OCI-LY1 (cell line): ENCODE measurements at regions not wholly inside any gene's neighbourhood (a gene's known extent, or its start where the extent isn't known, plus 50 kb on each side); places are given as distances from the start of the nearest gene placed in this dataset.

Experiments
- H2AFZ ChIP-seq: fragments of 200-600 bp; sonication (generic), shearing (Covaris generic); 2 replicates; pipeline ENCODE4 v1.6.0; 2014; ENCODE audit warnings: antibody characterized with exemption, mild to moderate bottlenecking, low read length
- H3F3A ChIP-seq: fragments of 200-600 bp; sonication (generic), shearing (Covaris generic); 2 replicates; pipeline ENCODE4 v1.6.0; 2014; ENCODE audit warnings: mild to moderate bottlenecking, antibody characterized with exemption, low read length, moderate library complexity; ENCODE audit not compliant: insufficient read depth
- H3K27ac ChIP-seq: fragments of 200-600 bp; sonication (generic); 2 replicates; pipeline ENCODE4 v1.5.1; 2014; ENCODE audit warnings: low read length, mixed run types, mild to moderate bottlenecking, low read depth; ENCODE audit not compliant: poor library complexity, severe bottlenecking
- H3K27me3 ChIP-seq: fragments of 200-600 bp; sonication (generic); 2 replicates; pipeline ENCODE4 v1.6.0; 2014; ENCODE audit warnings: antibody characterized with exemption, mild to moderate bottlenecking, low read length, moderate library complexity; ENCODE audit not compliant: insufficient read depth
- H3K36me3 ChIP-seq: fragments of 200-600 bp; sonication (generic); 2 replicates; pipeline ENCODE4 v1.6.1; 2014; ENCODE audit warnings: mild to moderate bottlenecking, antibody characterized with exemption, low read length, moderate library complexity, mixed read lengths; ENCODE audit not compliant: insufficient read depth
- H3K4me1 ChIP-seq: fragments of 200-600 bp; sonication (generic); 2 replicates; pipeline ENCODE4 v1.5.1; 2014; ENCODE audit warnings: mild to moderate bottlenecking, low read length, moderate library complexity; ENCODE audit not compliant: insufficient read depth, severe bottlenecking
- H3K4me2 ChIP-seq: fragments of 200-600 bp; sonication (generic), shearing (Covaris generic); 2 replicates; pipeline ENCODE4 v1.6.1; 2014; ENCODE audit warnings: low read length
- H3K4me3 ChIP-seq: fragments of 200-600 bp; sonication (generic); 2 replicates; pipeline ENCODE4 v1.5.1; 2014; ENCODE audit warnings: low read length, low read depth, mild to moderate bottlenecking, mixed read lengths; ENCODE audit not compliant: poor library complexity, severe bottlenecking
- H3K79me2 ChIP-seq: fragments of 200-600 bp; shearing (Covaris generic); 2 replicates; pipeline ENCODE4 v1.6.1; 2016; ENCODE audit warnings: mixed run types, low read length, mixed read lengths; ENCODE audit not compliant: insufficient read depth
- H3K9ac ChIP-seq: fragments of 200-600 bp; sonication (generic), shearing (Covaris generic); 2 replicates; pipeline ENCODE4 v1.6.1; 2014; ENCODE audit warnings: mild to moderate bottlenecking, low read length, mixed read lengths
- H3K9me2 ChIP-seq: fragments of 200-600 bp; sonication (generic), shearing (Covaris generic); 2 replicates; pipeline ENCODE4 v1.6.1; 2014; ENCODE audit warnings: low read depth, mild to moderate bottlenecking, low read length, mixed read lengths
- H3K9me3 ChIP-seq: fragments of 200-600 bp; shearing (Covaris generic); 2 replicates; pipeline ENCODE4 v1.6.1; 2014; ENCODE audit warnings: low read length, mixed read lengths
- H4K20me1 ChIP-seq: fragments of 200-600 bp; sonication (generic), shearing (Covaris generic); 2 replicates; pipeline ENCODE4 v1.6.0; 2016; ENCODE audit warnings: mild to moderate bottlenecking, low read length; ENCODE audit not compliant: insufficient read depth
- EZH2 ChIP-seq: fragments of 200-600 bp; sonication (generic), shearing (Covaris generic); IDR thresholded peaks from 2 replicates; pipeline ENCODE4 v1.8.0; 2017; ENCODE audit warnings: borderline replicate concordance, mixed run types, mild to moderate bottlenecking, antibody characterized with exemption, low read length, moderate library complexity, mixed read lengths
- TF ChIP-seq, protein P1 (sequence below): fragments of 200-600 bp; sonication (generic), shearing (Covaris generic); IDR thresholded peaks from 2 replicates; pipeline ENCODE4 v1.5.1; 2017; ENCODE audit warnings: mild to moderate bottlenecking, antibody characterized with exemption, low read length, moderate library complexity, mixed read lengths

DNA sequence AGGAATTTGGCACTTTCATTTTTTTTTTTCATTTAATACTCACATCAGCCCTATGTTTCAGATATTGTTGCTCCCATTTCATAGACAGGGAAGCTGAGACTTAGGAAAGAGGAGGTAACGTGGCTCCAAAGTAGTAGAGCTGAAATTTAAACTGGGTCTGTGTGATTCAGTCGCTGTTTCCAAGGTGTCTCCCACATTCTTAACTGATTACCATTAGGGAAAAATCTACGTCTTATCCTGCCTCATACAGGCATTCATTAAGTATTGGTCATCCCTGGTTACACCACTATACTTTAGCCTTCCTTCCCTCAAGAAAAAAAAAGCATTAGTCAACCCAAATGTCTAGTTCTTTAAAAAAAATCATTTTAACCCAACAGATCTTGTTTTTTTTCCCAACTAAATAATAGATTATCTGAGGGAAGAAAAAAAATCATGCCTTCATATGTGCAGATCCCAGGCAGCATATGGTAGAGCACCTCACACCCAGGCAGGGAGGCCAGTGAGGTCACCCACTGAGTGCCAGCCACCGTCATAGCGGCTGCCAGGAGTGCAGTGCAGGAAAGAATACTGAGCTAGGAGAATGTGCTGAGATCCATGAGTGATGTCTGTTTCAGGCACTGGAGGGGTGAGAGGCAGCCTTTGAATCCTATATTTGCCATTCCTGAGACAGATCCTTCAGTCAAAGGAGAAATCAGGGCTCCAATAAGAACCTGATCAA, 59.0 kb upstream of the SORCS3 start:
- no peaks in the 10 kb centered on the region for H3K79me2 ChIP-seq
- no peak overlapping the region for H3K9ac ChIP-seq
- H3K9me2 ChIP-seq, result no peaks in the 10 kb centered on the region
- no peaks in the 10 kb centered on the region for H3K9me3 ChIP-seq
- H3K36me3 ChIP-seq, result no peaks in the 10 kb centered on the region
- no peaks in the 10 kb centered on the region for H3K27me3 ChIP-seq
- no peaks in the 10 kb centered on the region for H3K4me1 ChIP-seq
- no peak overlapping the region for H3K4me2 ChIP-seq
- TF ChIP-seq, protein P1, sequence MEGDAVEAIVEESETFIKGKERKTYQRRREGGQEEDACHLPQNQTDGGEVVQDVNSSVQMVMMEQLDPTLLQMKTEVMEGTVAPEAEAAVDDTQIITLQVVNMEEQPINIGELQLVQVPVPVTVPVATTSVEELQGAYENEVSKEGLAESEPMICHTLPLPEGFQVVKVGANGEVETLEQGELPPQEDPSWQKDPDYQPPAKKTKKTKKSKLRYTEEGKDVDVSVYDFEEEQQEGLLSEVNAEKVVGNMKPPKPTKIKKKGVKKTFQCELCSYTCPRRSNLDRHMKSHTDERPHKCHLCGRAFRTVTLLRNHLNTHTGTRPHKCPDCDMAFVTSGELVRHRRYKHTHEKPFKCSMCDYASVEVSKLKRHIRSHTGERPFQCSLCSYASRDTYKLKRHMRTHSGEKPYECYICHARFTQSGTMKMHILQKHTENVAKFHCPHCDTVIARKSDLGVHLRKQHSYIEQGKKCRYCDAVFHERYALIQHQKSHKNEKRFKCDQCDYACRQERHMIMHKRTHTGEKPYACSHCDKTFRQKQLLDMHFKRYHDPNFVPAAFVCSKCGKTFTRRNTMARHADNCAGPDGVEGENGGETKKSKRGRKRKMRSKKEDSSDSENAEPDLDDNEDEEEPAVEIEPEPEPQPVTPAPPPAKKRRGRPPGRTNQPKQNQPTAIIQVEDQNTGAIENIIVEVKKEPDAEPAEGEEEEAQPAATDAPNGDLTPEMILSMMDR, result no peak
- TF ChIP-seq EZH2, result no peak
- H4K20me1 ChIP-seq, result no peaks in the 10 kb centered on the region
- H3K27ac ChIP-seq, result no peak overlapping the region
- no peaks in the 10 kb centered on the region for H3F3A ChIP-seq
- H3K4me3 ChIP-seq, result no peak overlapping the region
- H2AFZ ChIP-seq, result no peak overlapping the region

- H3F3A ChIP-seq, result no peaks in the 10 kb centered on the region
- no peak overlapping the region for H2AFZ ChIP-seq
- no peaks in the 10 kb centered on the region for H3K4me1 ChIP-seq
- H3K4me3 ChIP-seq, result no peak overlapping the region
- H3K79me2 ChIP-seq, result no peaks in the 10 kb centered on the region
- no peak overlapping the region for H3K4me2 ChIP-seq
- H3K9me3 ChIP-seq, result no peaks in the 10 kb centered on the region
- no peaks in the 10 kb centered on the region for H4K20me1 ChIP-seq
- no peak overlapping the region for H3K9ac ChIP-seq
- H3K36me3 ChIP-seq, result no peaks in the 10 kb centered on the region
- no peaks in the 10 kb centered on the region for H3K27me3 ChIP-seq
- H3K9me2 ChIP-seq, result no peaks in the 10 kb centered on the region
- no peak for TF ChIP-seq EZH2
- TF ChIP-seq, protein P1, result no peak
- no peak overlapping the region for H3K27ac ChIP-seq
These were observed 58.5 kb upstream of the SORCS3 start for GRCh38 chr10:104582602-104582951.

GRCh38 chr10:104582966-104583365, 58.1 kb upstream of the SORCS3 start:
- Histone ChIP-seq H3K4me1 (no peaks in the 10 kb centered on the region), H3K9me3 (no peaks in the 10 kb centered on the region), H3K9me2 (no peaks in the 10 kb centered on the region), H3K79me2 (no peaks in the 10 kb centered on the region), H3K4me3 (no peak overlapping the region), H2AFZ (no peak overlapping the region), H3K27me3 (no peaks in the 10 kb centered on the region), H4K20me1 (no peaks in the 10 kb centered on the region), H3F3A (no peaks in the 10 kb centered on the region), H3K9ac (no peak overlapping the region), H3K27ac (no peak overlapping the region), H3K4me2 (no peak overlapping the region), H3K36me3 (no peaks in the 10 kb centered on the region)
- no peak for TF ChIP-seq EZH2
- TF ChIP-seq, protein P1, result no peak
